ENCODE measurements at regions not wholly inside any gene's neighbourhood (a gene's known extent, or its start where the extent isn't known, plus 50 kb on each side); places are given as distances from the start of the nearest gene placed in this dataset.
"Not testable (repeated sequence)": the region's sequence is repeated elsewhere in the genome, so short reads cannot be mapped to it uniquely, and the experiment has no call there.

DNA sequence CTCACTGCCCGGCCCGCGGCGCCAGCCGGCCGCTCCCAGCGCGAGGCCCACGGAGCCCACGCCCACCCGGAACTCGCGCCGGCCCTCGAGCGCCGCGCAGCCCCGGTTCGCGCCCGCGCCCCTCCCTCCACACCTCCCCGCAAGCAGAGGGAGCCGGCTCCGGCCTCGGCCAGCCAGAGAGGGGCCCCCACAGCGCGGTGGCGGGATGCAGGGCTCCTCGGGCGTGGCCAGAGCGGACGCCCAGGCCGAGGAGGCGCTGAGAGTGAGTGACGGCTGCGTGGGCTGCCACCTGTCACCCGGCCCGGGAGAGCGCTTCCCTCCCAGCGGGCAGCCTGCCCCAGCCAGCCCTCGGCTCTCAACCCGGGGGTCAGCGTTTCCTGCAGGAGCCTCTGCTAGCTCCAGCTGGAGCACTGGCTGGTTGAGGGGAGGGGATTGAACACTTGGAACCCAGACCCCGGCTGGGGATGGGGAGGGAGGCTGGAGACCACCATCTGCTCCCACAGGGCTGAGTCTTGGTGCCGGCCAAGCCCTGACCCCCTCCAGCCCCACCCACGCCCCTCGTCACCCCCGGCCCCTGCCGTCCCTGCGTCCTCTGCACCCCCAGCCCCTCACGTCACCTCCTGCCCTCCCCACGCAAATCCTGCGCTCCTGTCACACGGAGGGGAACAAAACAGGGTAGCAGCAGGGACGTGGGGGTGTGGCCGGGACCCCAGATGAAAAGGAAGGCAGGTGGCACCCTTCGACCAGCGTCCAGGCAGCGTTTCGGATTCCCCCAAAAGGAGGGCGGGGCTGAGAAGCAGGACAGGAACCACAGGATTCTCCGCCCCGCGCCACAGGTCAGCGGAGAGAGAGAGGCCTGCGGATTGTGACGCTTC lies 157.0 kb downstream of the BRD1 start:
- peaks cover 68% of the 10 kb centered on the region for H3K27me3 ChIP-seq
- TF ChIP-seq CTCF (IDR thresholded peaks at IDR 0.05; ENCODE audit: low read depth, low read length) = no peak
- DNase-seq (ENCODE audit: low read depth in 1 of 2, low spot score in 1 of 2) = no peak
- peak overlapping the region; percentile 16 for H3K4me3 ChIP-seq
- H3K36me3 ChIP-seq = no peaks in the 10 kb centered on the region
- H3K4me1 ChIP-seq (ENCODE audit: low read depth) = no peaks in the 10 kb centered on the region
- no peaks in the 10 kb centered on the region for H3K9me3 ChIP-seq (ENCODE audit: low read depth)
- no peak overlapping the region for H3K27ac ChIP-seq

GRCh38 chr22:49669969-49670455 lies 157.7 kb downstream of the BRD1 start:
- Histone ChIP-seq H3K27me3 (peaks cover 63% of the 10 kb centered on the region), H3K4me3 (peak overlapping the region; percentile 16)
- H3K27ac ChIP-seq; H3K9me3 ChIP-seq (ENCODE audit: low read depth); DNase-seq (ENCODE audit: low read depth in 1 of 2, low spot score in 1 of 2); H3K36me3 ChIP-seq; H3K4me1 ChIP-seq (ENCODE audit: low read depth): not testable (repeated sequence)

DNA sequence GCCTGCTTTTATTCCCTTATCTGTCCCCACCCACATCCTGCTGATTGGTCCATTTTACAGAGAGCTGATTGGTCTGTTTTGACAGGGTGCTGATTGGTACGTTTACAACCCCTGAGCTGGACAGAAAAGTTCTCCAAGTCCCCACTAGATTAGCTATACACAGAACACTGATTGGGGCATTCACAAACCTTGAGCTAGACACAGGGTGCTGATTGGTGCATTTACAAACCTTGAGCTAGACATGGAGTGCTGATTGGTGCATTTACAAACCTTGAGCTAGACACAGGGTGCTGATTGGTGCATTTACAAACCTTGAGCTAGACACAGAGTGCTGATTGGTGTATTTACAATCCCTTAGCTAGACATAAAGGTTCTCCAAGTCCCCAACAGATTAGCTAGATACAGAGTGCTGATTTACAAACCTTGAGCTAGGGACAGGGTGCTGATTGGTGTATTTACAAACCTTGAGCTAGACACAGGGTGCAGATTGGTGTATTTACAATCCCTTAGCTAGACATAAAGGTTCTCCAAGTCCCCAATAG lies 158.2 kb downstream of the BRD1 start:
- not testable (repeated sequence) for DNase-seq (ENCODE audit: low read depth in 1 of 2, low spot score in 1 of 2); H3K36me3 ChIP-seq; H3K4me1 ChIP-seq (ENCODE audit: low read depth); H3K4me3 ChIP-seq; H3K27ac ChIP-seq; H3K9me3 ChIP-seq (ENCODE audit: low read depth)
- peaks cover 60% of the 10 kb centered on the region for H3K27me3 ChIP-seq

GRCh38 chr22:49668402-49668801 lies 159.3 kb downstream of the BRD1 start:
- no peaks in the 10 kb centered on the region for H3K9me3 ChIP-seq (ENCODE audit: low read depth)
- no peak for TF ChIP-seq CTCF (IDR thresholded peaks at IDR 0.05; ENCODE audit: low read depth, low read length)

GRCh38 chr22:49667236-49667635 lies 160.4 kb downstream of the BRD1 start:
- no peak overlapping the region for H3K27ac ChIP-seq
- no peaks in the 10 kb centered on the region for H3K36me3 ChIP-seq
- H3K27me3 ChIP-seq = peaks cover 53% of the 10 kb centered on the region
- H3K4me1 ChIP-seq (ENCODE audit: low read depth) = no peaks in the 10 kb centered on the region
- H3K9me3 ChIP-seq (ENCODE audit: low read depth) = no peaks in the 10 kb centered on the region
- no peak for TF ChIP-seq CTCF (IDR thresholded peaks at IDR 0.05; ENCODE audit: low read depth, low read length)
- H3K4me3 ChIP-seq = no peak overlapping the region
- DNase-seq (ENCODE audit: low read depth in 1 of 2, low spot score in 1 of 2) = no peak

More at GRCh38 chr22:49668402-49668801, 159.3 kb downstream of the BRD1 start:
- Histone ChIP-seq H3K4me3 (no peak overlapping the region), H3K27ac (no peak overlapping the region), H3K4me1 (ENCODE audit: low read depth) (no peaks in the 10 kb centered on the region), H3K27me3 (peaks cover 60% of the 10 kb centered on the region), H3K36me3 (no peaks in the 10 kb centered on the region)
- DNase-seq (ENCODE audit: low read depth in 1 of 2, low spot score in 1 of 2) = no peak

GRCh38 chr22:49666146-49666809 lies 161.4 kb downstream of the BRD1 start:
- no peaks in the 10 kb centered on the region for H3K4me1 ChIP-seq (ENCODE audit: low read depth)

More at GRCh38 chr22:49666146-49666809, 161.4 kb downstream of the BRD1 start:
- DNase-seq (ENCODE audit: low read depth in 1 of 2, low spot score in 1 of 2) = no peak
- Histone ChIP-seq H3K4me3 (no peak overlapping the region), H3K27ac (no peak overlapping the region), H3K27me3 (peaks cover 43% of the 10 kb centered on the region), H3K36me3 (no peaks in the 10 kb centered on the region), H3K9me3 (ENCODE audit: low read depth) (no peaks in the 10 kb centered on the region)
- no peak for TF ChIP-seq CTCF (IDR thresholded peaks at IDR 0.05; ENCODE audit: low read depth, low read length)
